BLaER1 (cell line): ENCODE measurements at regions not wholly inside any gene's neighbourhood (a gene's known extent, or its start where the extent isn't known, plus 50 kb on each side); places are given as distances from the start of the nearest gene placed in this dataset.

Experiments used
- H3K27ac ChIP-seq: shearing (Covaris generic); formaldehyde crosslinking; 2 replicates; pipeline ENCODE4 v1.8.1; 2022
- H3K27me3 ChIP-seq: shearing (Covaris generic); formaldehyde crosslinking; 2 replicates; pipeline ENCODE4 v1.8.1; 2022
- H3K36me3 ChIP-seq: shearing (Covaris generic); formaldehyde crosslinking; 2 replicates; pipeline ENCODE4 v1.8.1; 2022
- H3K4me1 ChIP-seq: shearing (Covaris generic); formaldehyde crosslinking; 2 replicates; pipeline ENCODE4 v1.8.1; 2022
- H3K4me2 ChIP-seq: shearing (Covaris generic); formaldehyde crosslinking; 2 replicates; pipeline ENCODE4 v1.8.1; 2022
- H3K4me3 ChIP-seq: shearing (Covaris generic); formaldehyde crosslinking; 2 replicates; pipeline ENCODE4 v1.8.1; 2022
- H3K9ac ChIP-seq: shearing (Covaris generic); formaldehyde crosslinking; 2 replicates; pipeline ENCODE4 v1.8.1; 2022
- H3K9me3 ChIP-seq: shearing (Covaris generic); formaldehyde crosslinking; 2 replicates; pipeline ENCODE4 v1.8.1; 2022
- H4K20me1 ChIP-seq: shearing (Covaris generic); formaldehyde crosslinking; 2 replicates; pipeline ENCODE4 v1.8.1; 2022
- Cebpa-rat ChIP-seq: shearing (Covaris generic); IDR thresholded peaks from 2 replicates; pipeline ENCODE4 v1.8.1; 2022

- peaks cover 4% of the 10 kb centered on the region; the same call in 1 of the 2 replicates for H3K4me1 ChIP-seq
These were observed 84.4 kb downstream of the PTGR3 start for GRCh38 chr18:75124551-75124950.

GRCh38 chr18:75123113-75123512 lies 85.8 kb downstream of the PTGR3 start:
- Histone ChIP-seq H3K36me3 (no peaks in the 10 kb centered on the region), H4K20me1 (no peaks in the 10 kb centered on the region), H3K27me3 (no peaks in the 10 kb centered on the region), H3K9me3 (no peaks in the 10 kb centered on the region), H3K27ac (no peak overlapping the region), H3K4me3 (no peak overlapping the region), H3K9ac (no peak overlapping the region), H3K4me1 (peaks cover 4% of the 10 kb centered on the region; the same call in 1 of the 2 replicates), H3K4me2 (0 out of 2 replicates have a peak overlapping the region, but pooled peaks have one; percentile 5)
- TF ChIP-seq Cebpa-rat: no peak

More at GRCh38 chr18:75124551-75124950, 84.4 kb downstream of the PTGR3 start:
- no peak overlapping the region for H3K4me2 ChIP-seq
- no peak for TF ChIP-seq Cebpa-rat
- H3K27me3 ChIP-seq: no peaks in the 10 kb centered on the region
- H3K9me3 ChIP-seq: no peaks in the 10 kb centered on the region
- H3K27ac ChIP-seq: no peak overlapping the region
- no peak overlapping the region for H3K4me3 ChIP-seq
- H3K9ac ChIP-seq: no peak overlapping the region
- no peaks in the 10 kb centered on the region for H4K20me1 ChIP-seq
- H3K36me3 ChIP-seq: no peaks in the 10 kb centered on the region

GRCh38 chr18:75122334-75122958 lies 86.5 kb downstream of the PTGR3 start:
- Histone ChIP-seq H3K4me2 (no peak overlapping the region), H3K9me3 (no peaks in the 10 kb centered on the region), H3K4me1 (peaks cover 4% of the 10 kb centered on the region; the same call in 1 of the 2 replicates), H3K4me3 (no peak overlapping the region), H3K27me3 (no peaks in the 10 kb centered on the region), H3K27ac (no peak overlapping the region), H3K36me3 (no peaks in the 10 kb centered on the region), H3K9ac (no peak overlapping the region), H4K20me1 (no peaks in the 10 kb centered on the region)
- no peak for TF ChIP-seq Cebpa-rat

- no peak for TF ChIP-seq Cebpa-rat
- Histone ChIP-seq H3K4me2 (no peak overlapping the region), H4K20me1 (no peaks in the 10 kb centered on the region), H3K4me1 (peaks cover 4% of the 10 kb centered on the region; the same call in 1 of the 2 replicates), H3K27me3 (no peaks in the 10 kb centered on the region), H3K27ac (no peak overlapping the region), H3K9ac (no peak overlapping the region), H3K4me3 (no peak overlapping the region), H3K36me3 (no peaks in the 10 kb centered on the region), H3K9me3 (no peaks in the 10 kb centered on the region)
These were observed 87.7 kb downstream of the PTGR3 start for GRCh38 chr18:75121266-75121665.

- no peak for TF ChIP-seq Cebpa-rat
- H3K9ac ChIP-seq: no peak overlapping the region
- H4K20me1 ChIP-seq: no peaks in the 10 kb centered on the region
- H3K4me1 ChIP-seq: peaks cover 4% of the 10 kb centered on the region; the same call in 1 of the 2 replicates
- H3K36me3 ChIP-seq: no peaks in the 10 kb centered on the region
- H3K9me3 ChIP-seq: no peaks in the 10 kb centered on the region
- H3K27me3 ChIP-seq: no peaks in the 10 kb centered on the region
- H3K4me3 ChIP-seq: no peak overlapping the region
- H3K4me2 ChIP-seq: no peak overlapping the region
- H3K27ac ChIP-seq: no peak overlapping the region
These were observed 88.4 kb downstream of the PTGR3 start for GRCh38 chr18:75120521-75120920.

- H3K27ac ChIP-seq: no peak overlapping the region
- H3K36me3 ChIP-seq: no peaks in the 10 kb centered on the region
- TF ChIP-seq Cebpa-rat: no peak
- no peaks in the 10 kb centered on the region for H3K4me1 ChIP-seq
- no peaks in the 10 kb centered on the region for H3K27me3 ChIP-seq
- H3K9me3 ChIP-seq: no peaks in the 10 kb centered on the region
- H3K4me2 ChIP-seq: no peak overlapping the region
- H4K20me1 ChIP-seq: no peaks in the 10 kb centered on the region
- no peak overlapping the region for H3K9ac ChIP-seq
- no peak overlapping the region for H3K4me3 ChIP-seq
These were observed 92.1 kb downstream of the PTGR3 start for GRCh38 chr18:75116809-75117208.

- no peak overlapping the region for H3K4me2 ChIP-seq
- H3K4me3 ChIP-seq: no peak overlapping the region
- H4K20me1 ChIP-seq: no peaks in the 10 kb centered on the region
- H3K27me3 ChIP-seq: no peaks in the 10 kb centered on the region
- no peak overlapping the region for H3K9ac ChIP-seq
- no peaks in the 10 kb centered on the region for H3K4me1 ChIP-seq
- H3K36me3 ChIP-seq: no peaks in the 10 kb centered on the region
- H3K27ac ChIP-seq: no peak overlapping the region
- no peaks in the 10 kb centered on the region for H3K9me3 ChIP-seq
- TF ChIP-seq Cebpa-rat: no peak
These were observed 92.8 kb downstream of the PTGR3 start for GRCh38 chr18:75116165-75116564.

GRCh38 chr18:75115514-75115913 lies 93.4 kb downstream of the PTGR3 start:
- Histone ChIP-seq H3K27ac (no peak overlapping the region), H3K4me2 (no peak overlapping the region), H3K9me3 (no peaks in the 10 kb centered on the region), H3K9ac (no peak overlapping the region), H3K36me3 (no peaks in the 10 kb centered on the region), H3K4me1 (no peaks in the 10 kb centered on the region), H4K20me1 (no peaks in the 10 kb centered on the region), H3K4me3 (no peak overlapping the region), H3K27me3 (no peaks in the 10 kb centered on the region)
- no peak for TF ChIP-seq Cebpa-rat
